HCT116 (cell line): ENCODE measurements at regions not wholly inside any gene's neighbourhood (a gene's known extent, or its start where the extent isn't known, plus 50 kb on each side); places are given as distances from the start of the nearest gene placed in this dataset.

ENCODE experiments used
- ATAC-seq: fragments of 200-7000 bp; cut with Tn5 transposase; 2 replicates; pipeline ENCODE4 v1.9.1; 2020; ENCODE audit warnings: mild to moderate bottlenecking, moderate library complexity
- BruUV-seq: library from RNA; stranded (reverse); fragments of 400-500 nt; replicated peaks from 2 replicates; lab custom pipeline; 2021; lab: Mats Ljungman, UMichigan
- CTCF ChIA-PET: fragments of 300-600 bp; sonication (Branson Sonifier 250); formaldehyde crosslinking; loops from one replicate; lab custom pipeline; 2021; ENCODE audit warnings: antibody characterized with exemption; lab: Charles Lee
- POLR2A ChIA-PET: fragments of 300-600, 350-600 bp; sonication (Branson Sonifier 250); formaldehyde crosslinking; loops from one replicate; lab custom pipeline; 2021; ENCODE audit warnings: antibody characterized with exemption; lab: Charles Lee
- RAD21 ChIA-PET, 2 experiments: fragments of 300-600 bp; sonication (Branson Sonifier 250); formaldehyde crosslinking; loops; one replicate each; lab custom pipeline; 2023; ENCODE audit warnings: low total read pairs in 2 of 2; ENCODE audit not compliant: uncharacterized antibody in 2 of 2, unreplicated experiment in 2 of 2, low non-redundant PET in 1 of 2; lab: Charles Lee
- DNase-seq: peaks from one replicate; pipeline ENCODE4 v3.0.0-alpha.2; 2010; ENCODE audit warnings: low read depth, low spot score
- H2AFZ ChIP-seq: fragments of 200-600 bp; shearing (Covaris generic), sonication (generic); 2 replicates; pipeline ENCODE4 v1.6.1; 2017; ENCODE audit warnings: low read depth, mixed run types, mixed read lengths, antibody characterized with exemption, low read length; ENCODE audit not compliant: poor library complexity, severe bottlenecking
- H3K27ac ChIP-seq: 2 replicates; pipeline ENCODE4 v1.5.1; 2012; ENCODE audit warnings: low read depth, low read length
- H3K27me3 ChIP-seq: fragments of 200-600 bp; sonication (generic); 2 replicates; pipeline ENCODE4 v1.6.1; 2016; ENCODE audit warnings: mixed run types, low read length, mixed read lengths; ENCODE audit not compliant: insufficient read depth
- H3K36me3 ChIP-seq, 2 experiments: fragments of 200-500 bp in 1 of 2; fragments of 200-600 bp in 1 of 2; sonication (Bioruptor generic) in 1 of 2; sonication (generic) in 1 of 2; 2 replicates each; pipeline versions ENCODE4 v1.5.1 to v1.6.1; 2014 to 2016; ENCODE audit warnings: low read length in 2 of 2, inconsistent platforms in 1 of 2, mixed read lengths in 1 of 2, mixed run types in 1 of 2; ENCODE audit not compliant: insufficient read depth in 2 of 2, control insufficient read depth in 1 of 2
- H3K4me1 ChIP-seq, 2 experiments: fragments of 200-600 bp in 1 of 2; sonication (generic) in 1 of 2; 2 replicates each; pipeline versions ENCODE4 v1.5.1 to v1.6.1; 2012 to 2017; ENCODE audit warnings: low read length in 2 of 2, inconsistent platforms in 1 of 2, mild to moderate bottlenecking in 1 of 2, mixed read lengths in 1 of 2, mixed run types in 1 of 2, moderate library complexity in 1 of 2; ENCODE audit not compliant: insufficient read depth in 2 of 2, control insufficient read depth in 1 of 2
- H3K4me2 ChIP-seq: fragments of 200-600 bp; sonication (generic); 2 replicates; pipeline ENCODE4 v1.6.1; 2017; ENCODE audit warnings: mixed run types, low read length, mixed read lengths
- H3K4me3 ChIP-seq, 2 experiments: fragments of 200-600 bp in 1 of 2; sonication (generic) in 1 of 2; replicated peaks in 1 of 2; 2 replicates each; pipeline ENCODE4 v1.5.1; 2011 to 2016; ENCODE audit warnings: low read length in 2 of 2, control low read depth in 1 of 2, low read depth in 1 of 2, mild to moderate bottlenecking in 1 of 2, mixed read lengths in 1 of 2, mixed run types in 1 of 2
- H3K79me2 ChIP-seq: fragments of 200-600 bp; sonication (generic); 2 replicates; pipeline ENCODE4 v1.6.1; 2017; ENCODE audit warnings: mild to moderate bottlenecking, mixed run types, low read length, moderate library complexity, mixed read lengths; ENCODE audit not compliant: insufficient read depth
- H3K9ac ChIP-seq: fragments of 200-600 bp; sonication (generic); 2 replicates; pipeline ENCODE4 v1.6.1; 2016; ENCODE audit warnings: low read length, mixed read lengths
- H3K9me2 ChIP-seq: fragments of 200-600 bp; sonication (generic), shearing (Covaris generic); 2 replicates; pipeline ENCODE4 v1.6.1; 2017; ENCODE audit warnings: mixed run types, mild to moderate bottlenecking, moderate library complexity; ENCODE audit not compliant: insufficient read depth
- H3K9me3 ChIP-seq, 2 experiments: fragments of 200-500 bp in 1 of 2; fragments of 200-600 bp in 1 of 2; sonication (Bioruptor generic) in 1 of 2; sonication (generic) in 1 of 2; 2 replicates each; pipeline ENCODE4 v1.6.1; 2014 to 2017; ENCODE audit warnings: low read length in 2 of 2, mixed read lengths in 2 of 2, inconsistent platforms in 1 of 2, low read depth in 1 of 2, mild to moderate bottlenecking in 1 of 2, mixed run types in 1 of 2, moderate library complexity in 1 of 2; ENCODE audit not compliant: control insufficient read depth in 1 of 2, insufficient read depth in 1 of 2
- H4K20me1 ChIP-seq: fragments of 200-600 bp; sonication (generic), shearing (Covaris generic); 2 replicates; pipeline ENCODE4 v1.6.1; 2017; ENCODE audit warnings: mixed run types, mild to moderate bottlenecking, moderate library complexity; ENCODE audit not compliant: insufficient read depth
- ATF3 ChIP-seq: IDR thresholded peaks from 2 replicates; pipeline ENCODE4 v1.6.1; 2012
- CEBPB ChIP-seq: IDR thresholded peaks from 2 replicates; pipeline ENCODE4 v1.6.1; 2012; ENCODE audit warnings: low read depth
- CTCF ChIP-seq, 3 experiments: fragments of 200-600 bp in 1 of 3; sonication (generic) in 1 of 3; IDR thresholded peaks in 2 of 3; conservative IDR thresholded peaks in 1 of 3; 2 replicates each; pipeline ENCODE4 v1.5.1; 2012 to 2017; ENCODE audit warnings: low read depth in 2 of 3, low read length in 2 of 3, antibody characterized with exemption in 1 of 3, borderline replicate concordance in 1 of 3, control low read depth in 1 of 3, mild to moderate bottlenecking in 1 of 3, mixed read lengths in 1 of 3, mixed run types in 1 of 3, moderate library complexity in 1 of 3; ENCODE audit not compliant: insufficient read depth in 1 of 3
- EGR1 ChIP-seq: IDR thresholded peaks from 2 replicates; pipeline ENCODE4 v1.6.1; 2012; ENCODE audit warnings: low read depth
- ELF1 ChIP-seq: IDR thresholded peaks from 2 replicates; pipeline ENCODE4 v1.6.1; 2012; ENCODE audit warnings: low read depth, borderline replicate concordance
- EZH2 ChIP-seq: fragments of 200-600 bp; sonication (generic); IDR thresholded peaks from 2 replicates; pipeline ENCODE4 v1.6.1; 2017; ENCODE audit warnings: antibody characterized with exemption, mixed run types
- EZH2phosphoT487 ChIP-seq: fragments of 200-600 bp; IDR thresholded peaks from 2 replicates; pipeline ENCODE4 v1.6.1; 2018; ENCODE audit warnings: antibody characterized with exemption, borderline replicate concordance
- FOSL1 ChIP-seq: IDR thresholded peaks from 2 replicates; pipeline ENCODE4 v1.6.1; 2012; ENCODE audit warnings: low read depth
- JUND ChIP-seq: IDR thresholded peaks from 2 replicates; pipeline ENCODE4 v1.6.1; 2012
- POLR2A ChIP-seq: IDR thresholded peaks from 2 replicates; pipeline ENCODE4 v1.7.0; 2011; ENCODE audit warnings: borderline replicate concordance; ENCODE audit not compliant: insufficient read depth, insufficient read length; ENCODE audit errors: extremely low read depth
- POLR2AphosphoS5 ChIP-seq: IDR thresholded peaks from 2 replicates; pipeline ENCODE4 v1.6.1; 2011; ENCODE audit warnings: mild to moderate bottlenecking, low read depth, low read length, moderate library complexity
- RAD21 ChIP-seq: IDR thresholded peaks from 2 replicates; pipeline ENCODE4 v1.6.1; 2012; ENCODE audit warnings: low read depth, mild to moderate bottlenecking
- REST ChIP-seq: IDR thresholded peaks from 2 replicates; pipeline ENCODE4 v1.6.1; 2012; ENCODE audit warnings: low read depth
- SIN3A ChIP-seq: IDR thresholded peaks from 2 replicates; pipeline ENCODE4 v1.6.1; 2012; ENCODE audit warnings: low read depth
- SP1 ChIP-seq: IDR thresholded peaks from 2 replicates; pipeline ENCODE4 v1.6.1; 2012; ENCODE audit warnings: low read depth
- SRF ChIP-seq: IDR thresholded peaks from 2 replicates; pipeline ENCODE4 v1.6.1; 2012; ENCODE audit warnings: low read depth
- TCF7L2 ChIP-seq: IDR thresholded peaks from 2 replicates; pipeline ENCODE4 v1.7.0; 2011; ENCODE audit warnings: borderline replicate concordance, inconsistent platforms; ENCODE audit not compliant: insufficient read depth, insufficient read length; ENCODE audit errors: extremely low read depth
- YY1 ChIP-seq: IDR thresholded peaks from 2 replicates; pipeline ENCODE4 v1.6.1; 2011; ENCODE audit warnings: low read length, low read depth, moderate library complexity, mild to moderate bottlenecking; ENCODE audit not compliant: insufficient replicate concordance; ENCODE audit errors: extremely low read depth
- ZBTB33 ChIP-seq: IDR thresholded peaks from 2 replicates; pipeline ENCODE4 v1.6.1; 2011; ENCODE audit warnings: mild to moderate bottlenecking, low read length, moderate library complexity; ENCODE audit not compliant: insufficient replicate concordance; ENCODE audit errors: extremely low read depth
- ZNF274 ChIP-seq: fragments of 200-500 bp; sonication (Bioruptor generic); IDR thresholded peaks from 2 replicates; pipeline ENCODE4 v1.6.1; 2014; ENCODE audit warnings: mild to moderate bottlenecking, low read depth, low read length, inconsistent platforms
- intact Hi-C: fragments of 100-400 bp; cut with micrococcal nuclease; formaldehyde crosslinking; loops from 2 replicates; pipeline ENCODE4 v1.10.0; 2022

GRCh38 chr9:135304886-135305285 lies 174.7 kb upstream of the PPP1R26 start:
- RAD21 ChIA-PET, result no interaction called here
- no peaks in the 10 kb centered on the region for H3K9me3 ChIP-seq
- POLR2A ChIA-PET, result no interaction called here
- no peak for ATAC-seq
- H3K27ac ChIP-seq, result no peak overlapping the region
- CTCF ChIA-PET, result no interaction called here
- no peaks in the 10 kb centered on the region for H3K36me3 ChIP-seq
- H3K9ac ChIP-seq, result no peak overlapping the region
- no peak overlapping the region for H2AFZ ChIP-seq
- intact Hi-C loops, result no loop called here
- TF ChIP-seq ELF1 (no peak), EZH2 (no peak), FOSL1 (no peak), YY1 (no peak), CEBPB (no peak), POLR2AphosphoS5 (no peak), TCF7L2 (no peak), EZH2phosphoT487 (no peak), SRF (no peak), SP1 (no peak), ATF3 (no peak), ZNF274 (no peak), EGR1 (no peak), POLR2A (no peak), RAD21 (no peak), REST (no peak), ZBTB33 (no peak), SIN3A (no peak), CTCF (IDR thresholded peaks at IDR 0.05 in 2 of 3, conservative IDR thresholded peaks at IDR 0.05 in 1 of 3; ENCODE audit: borderline replicate concordance in 1 of 3, insufficient read depth in 1 of 3, low read depth in 2 of 3, low read length in 2 of 3) (no peak), JUND (no peak)
- no peaks in the 10 kb centered on the region; a peak in 2 of 4 replicates for H3K4me1 ChIP-seq
- H3K9me2 ChIP-seq, result no peaks in the 10 kb centered on the region
- BruUV-seq, result no TSS peak
- H3K4me2 ChIP-seq, result no peak overlapping the region
- peaks cover 51% of the 10 kb centered on the region for H3K27me3 ChIP-seq
- DNase-seq, result no peak
- H3K79me2 ChIP-seq, result no peaks in the 10 kb centered on the region
- H4K20me1 ChIP-seq, result no peaks in the 10 kb centered on the region
- no peak overlapping the region for H3K4me3 ChIP-seq
